GM18508 (cell line): ENCODE measurements at regions not wholly inside any gene's neighbourhood (a gene's known extent, or its start where the extent isn't known, plus 50 kb on each side); places are given as distances from the start of the nearest gene placed in this dataset.
A peak's percentile ranks its signal among the peaks of the same experiment; 100 is the strongest.
"Not testable (repeated sequence)": the region's sequence is repeated elsewhere in the genome, so short reads cannot be mapped to it uniquely, and the experiment has no call there.

Experiments
- ATAC-seq: cut with Tn5 transposase; IDR thresholded peaks from one replicate; pipeline ENCODE4 v1.9.1; 2021; ENCODE audit warnings: moderate number of reproducible peaks; ENCODE audit not compliant: insufficient read depth, unreplicated experiment

DNA sequence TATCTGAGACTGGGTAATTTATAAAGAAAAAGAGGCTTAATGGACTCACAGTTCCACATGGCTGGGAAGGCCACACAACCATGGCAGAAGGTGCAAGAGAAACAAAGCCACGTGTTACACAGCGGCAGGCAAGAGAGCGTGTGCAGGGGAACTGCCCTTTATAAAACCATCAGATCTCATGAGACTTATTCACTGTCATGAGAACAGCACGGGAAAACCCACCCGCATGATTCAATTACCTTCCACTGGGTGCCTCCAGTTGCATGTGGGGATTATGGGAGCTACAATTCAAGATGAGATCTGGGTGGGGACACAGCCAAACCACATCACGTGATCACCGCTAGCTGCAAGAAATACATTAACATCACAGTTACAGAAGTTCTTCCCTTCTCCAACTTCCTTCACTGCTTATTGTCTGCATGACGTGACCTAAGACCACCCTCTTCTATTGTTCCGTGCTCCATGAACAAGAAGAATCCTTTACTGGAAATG is 84.9 kb upstream of the SMARCA2 start:
- ATAC-seq: not testable (repeated sequence)

DNA sequence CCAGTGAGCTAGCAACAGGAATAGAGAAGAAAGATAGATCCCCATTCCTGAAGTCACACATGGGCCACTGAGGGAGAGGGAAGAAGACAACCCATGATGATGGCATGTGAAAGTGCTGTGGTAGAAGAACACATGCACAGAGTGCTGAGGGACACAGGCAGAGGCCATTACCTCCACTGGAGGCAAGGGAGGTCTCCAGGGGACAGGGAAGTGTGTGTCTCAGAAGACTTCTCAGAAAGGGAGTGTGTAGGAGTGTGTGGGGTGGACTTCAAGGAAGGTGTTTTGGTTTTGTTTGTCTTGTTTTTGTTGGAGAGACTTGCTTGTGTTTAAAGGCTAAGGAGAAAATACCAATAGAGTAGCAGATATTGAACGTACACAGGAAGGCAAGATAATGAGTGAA is 77.0 kb upstream of the SMARCA2 start:
- ATAC-seq: no peak

DNA sequence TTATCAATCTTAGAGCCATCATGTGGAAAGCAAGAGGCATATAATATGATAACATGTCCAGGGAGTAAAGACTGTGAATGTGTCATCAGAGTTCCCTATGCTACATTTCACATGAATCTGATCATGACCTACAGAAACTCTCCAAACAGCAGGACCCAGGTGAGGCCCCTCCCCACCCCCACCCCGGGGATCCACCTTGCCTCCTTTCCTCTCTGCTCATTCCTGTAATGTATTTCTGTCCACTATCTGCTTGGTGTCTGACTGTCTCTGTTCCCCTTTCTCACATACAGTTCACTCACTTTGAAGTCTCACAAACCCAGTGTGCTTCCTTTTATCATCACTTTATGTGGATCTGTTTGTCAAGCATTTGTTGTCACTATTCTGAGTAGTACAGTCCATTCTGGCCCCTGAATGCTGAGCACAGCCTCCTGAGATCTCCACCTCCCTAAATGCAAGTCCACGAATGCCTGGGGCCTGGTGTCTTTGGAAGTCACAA is 76.4 kb upstream of the SMARCA2 start:
- peak; percentile 49 for ATAC-seq

DNA sequence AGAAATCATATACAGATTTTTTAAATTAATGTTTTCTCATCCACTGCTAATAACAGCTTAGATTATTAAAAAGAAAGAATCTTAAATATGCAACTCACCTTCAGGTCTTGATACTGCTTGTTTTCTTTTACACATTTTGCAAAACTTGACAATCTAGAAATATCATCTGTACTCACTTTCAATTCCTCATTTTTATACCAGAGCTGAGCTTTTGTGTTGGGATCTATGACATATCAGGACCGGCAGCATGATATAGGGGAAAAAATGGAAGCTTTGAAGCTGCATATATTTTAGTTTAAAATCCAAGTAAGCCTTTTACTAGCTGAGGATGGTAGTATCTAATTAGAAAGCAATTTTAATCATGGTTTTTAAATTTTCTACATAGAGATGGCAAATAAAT is 75.7 kb upstream of the SMARCA2 start:
- no peak for ATAC-seq

- ATAC-seq: peak; percentile 76
Observed at GRCh38 chr9:1939926-1940368, 75.2 kb upstream of the SMARCA2 start.

DNA sequence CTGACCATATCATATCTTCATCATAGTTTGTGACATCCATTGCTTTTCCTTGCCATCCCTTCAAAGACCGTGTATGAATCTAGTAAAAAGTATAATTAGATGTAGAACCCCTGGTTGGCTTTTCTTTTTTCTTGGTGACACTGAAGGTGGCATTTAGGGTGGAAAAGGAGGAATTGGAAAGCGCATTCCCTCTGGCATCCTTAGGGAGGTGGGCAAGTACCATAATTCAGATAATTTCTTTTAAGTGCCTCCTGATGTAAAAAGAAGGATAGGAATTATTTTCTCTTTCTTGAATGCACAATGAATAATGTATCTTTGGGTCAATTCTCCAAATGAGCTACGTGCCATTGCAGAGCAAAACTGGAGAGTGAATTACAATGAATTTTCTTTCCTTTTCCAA is 73.2 kb upstream of the SMARCA2 start:
- no peak for ATAC-seq

DNA sequence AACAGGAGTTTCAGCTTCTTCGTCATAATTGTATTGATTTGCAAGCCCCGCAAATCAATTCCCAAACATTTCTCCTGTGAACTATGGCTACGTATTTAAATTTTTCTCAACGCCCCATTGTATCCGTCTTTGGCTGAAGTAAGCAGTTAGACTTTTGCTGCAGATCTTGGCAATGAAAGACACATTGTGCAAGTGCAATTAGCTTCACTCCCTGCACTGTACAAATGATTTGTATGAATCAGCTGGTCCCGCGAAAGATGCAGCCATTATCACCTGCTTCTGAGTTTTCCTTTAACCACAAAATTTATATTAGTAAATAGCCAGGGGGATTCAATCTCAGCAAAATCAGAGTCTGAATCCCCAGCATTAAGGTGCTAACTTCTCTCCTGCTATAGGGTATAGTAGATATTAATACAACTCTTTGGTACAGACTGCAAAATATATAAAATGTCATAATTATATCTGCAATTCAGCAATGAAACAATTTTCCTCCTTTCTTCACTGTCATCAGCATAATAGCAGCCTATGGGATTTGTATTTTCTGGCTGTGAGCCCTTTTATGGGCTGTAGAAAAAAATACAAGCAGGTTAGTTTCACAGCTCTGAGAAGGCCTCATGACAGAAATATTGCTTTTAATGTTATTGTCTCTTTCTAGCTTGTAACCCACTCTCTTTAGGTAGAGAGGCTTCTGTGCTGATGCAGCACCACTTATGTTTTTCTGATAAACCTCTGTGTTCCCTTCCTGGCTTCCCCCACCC is 68.4 kb upstream of the SMARCA2 start:
- ATAC-seq: no peak

DNA sequence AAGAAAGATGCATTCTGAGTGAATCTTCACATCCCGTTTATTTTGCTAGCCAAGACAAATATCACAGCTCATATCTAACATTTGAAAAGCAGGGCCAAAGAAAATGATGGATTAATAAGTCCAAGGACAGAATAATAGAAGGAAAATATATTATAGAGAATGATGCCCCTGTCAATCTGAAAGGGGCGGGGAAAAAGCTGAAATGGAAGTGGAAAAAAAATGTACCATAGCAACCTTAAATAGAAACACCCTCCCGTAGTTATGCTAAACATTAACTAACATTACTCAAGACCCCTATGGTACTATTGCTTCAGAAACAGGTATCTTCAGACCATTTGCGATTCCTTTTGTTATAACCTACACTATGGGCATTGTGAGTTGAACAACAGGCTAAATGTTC is 67.7 kb upstream of the SMARCA2 start:
- ATAC-seq: no peak

DNA sequence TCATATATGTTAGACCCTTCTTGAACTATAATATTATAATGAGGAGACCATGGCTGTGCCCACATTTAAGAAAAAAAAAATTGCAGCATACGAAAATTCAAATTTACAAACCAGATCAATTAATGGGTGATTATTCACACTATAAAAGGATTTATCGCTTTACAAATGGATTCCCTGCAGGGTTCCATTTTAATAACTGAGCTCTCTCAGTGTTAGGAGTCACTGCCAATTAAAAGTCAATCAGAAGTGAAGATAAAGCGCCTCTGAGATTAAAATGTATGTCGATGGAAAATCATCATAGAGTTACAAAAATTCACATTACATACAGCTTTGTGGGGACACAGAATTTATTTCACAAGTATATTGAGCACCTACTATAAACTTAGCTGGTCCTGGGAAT is 66.6 kb upstream of the SMARCA2 start:
- no peak for ATAC-seq

- ATAC-seq: no peak
Observed at GRCh38 chr9:1951446-1951845, 63.7 kb upstream of the SMARCA2 start.

- no peak for ATAC-seq
Observed at GRCh38 chr9:1952001-1952400, 63.1 kb upstream of the SMARCA2 start.

DNA sequence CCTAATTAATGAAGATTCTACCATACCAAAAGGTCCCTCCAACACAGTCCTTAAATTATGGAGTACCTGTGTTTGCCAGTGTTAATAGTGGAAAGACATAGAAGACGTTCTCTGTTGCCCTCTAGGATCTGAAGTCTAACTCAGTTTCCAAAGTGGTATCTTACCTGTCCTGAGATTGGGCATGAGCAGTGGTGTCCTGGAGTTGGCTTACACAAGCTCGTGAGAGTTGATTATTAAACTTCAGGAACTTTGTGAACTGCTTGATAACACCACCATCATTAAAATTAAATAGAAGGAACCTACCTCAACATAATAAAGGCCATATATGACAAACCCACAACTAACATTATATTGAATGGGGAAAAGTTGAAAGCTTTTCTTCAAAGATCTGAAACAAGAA is 60.9 kb upstream of the SMARCA2 start:
- no peak for ATAC-seq

DNA sequence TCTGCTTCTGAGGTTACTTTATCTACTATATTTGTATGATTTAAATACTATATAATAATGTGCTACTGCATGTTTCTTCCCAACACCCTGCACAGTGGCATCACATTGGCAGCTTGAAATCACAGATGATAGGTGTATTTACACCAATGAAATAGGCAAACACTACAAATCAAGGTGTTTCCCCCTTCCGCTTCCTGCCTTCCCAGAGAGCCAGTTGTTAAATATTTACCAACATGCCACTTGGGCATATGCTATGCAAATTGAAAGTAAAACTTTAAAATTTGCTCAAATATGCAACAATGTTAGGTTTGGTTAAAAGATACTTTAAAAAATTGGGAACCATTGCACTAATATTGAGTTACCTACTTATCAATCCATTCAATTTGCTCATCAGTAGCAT is 58.2 kb upstream of the SMARCA2 start:
- ATAC-seq: no peak

GRCh38 chr9:1957856-1958255 is 57.3 kb upstream of the SMARCA2 start:
- ATAC-seq: no peak

DNA sequence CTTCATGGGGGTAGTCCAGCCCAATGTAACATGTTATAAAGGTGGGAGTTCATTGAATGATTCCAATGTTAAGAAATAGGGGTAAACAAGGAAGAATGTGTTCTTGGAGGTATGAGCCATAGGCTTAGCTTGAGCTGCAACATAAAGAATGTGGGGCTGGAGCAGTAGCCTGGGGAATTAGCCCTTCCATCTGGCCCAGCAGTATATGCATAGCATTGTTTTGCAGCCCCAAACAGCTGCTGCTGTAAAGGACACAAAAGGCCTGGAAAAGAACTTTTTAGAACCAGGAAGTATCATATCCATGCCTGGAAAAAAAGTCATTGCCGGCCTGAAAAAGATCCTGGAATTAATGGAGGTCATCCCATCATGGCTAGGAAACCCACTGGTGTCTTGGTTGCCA is 55.8 kb upstream of the SMARCA2 start:
- ATAC-seq: no peak

- no peak for ATAC-seq
Observed at GRCh38 chr9:1960342-1961042, 54.7 kb upstream of the SMARCA2 start.

DNA sequence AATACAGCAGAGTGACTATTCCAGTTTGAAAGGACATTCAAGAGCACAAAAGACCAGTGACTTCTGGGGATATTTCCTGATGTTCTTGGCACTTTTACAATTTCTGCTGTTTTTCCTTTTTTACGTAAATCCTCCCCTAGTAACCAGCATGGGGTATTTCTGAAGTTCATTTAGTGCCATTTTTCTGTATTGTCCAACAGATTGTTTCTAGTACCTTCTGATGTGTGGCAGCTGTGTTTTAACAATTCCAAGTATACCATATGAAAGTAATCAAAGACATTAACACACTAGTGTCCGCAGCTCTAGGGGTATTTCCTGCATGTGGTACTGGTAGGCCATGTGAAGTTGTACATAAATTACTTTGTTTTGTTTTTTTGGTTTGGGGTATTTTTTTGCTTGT is 53.0 kb upstream of the SMARCA2 start:
- ATAC-seq: no peak

DNA sequence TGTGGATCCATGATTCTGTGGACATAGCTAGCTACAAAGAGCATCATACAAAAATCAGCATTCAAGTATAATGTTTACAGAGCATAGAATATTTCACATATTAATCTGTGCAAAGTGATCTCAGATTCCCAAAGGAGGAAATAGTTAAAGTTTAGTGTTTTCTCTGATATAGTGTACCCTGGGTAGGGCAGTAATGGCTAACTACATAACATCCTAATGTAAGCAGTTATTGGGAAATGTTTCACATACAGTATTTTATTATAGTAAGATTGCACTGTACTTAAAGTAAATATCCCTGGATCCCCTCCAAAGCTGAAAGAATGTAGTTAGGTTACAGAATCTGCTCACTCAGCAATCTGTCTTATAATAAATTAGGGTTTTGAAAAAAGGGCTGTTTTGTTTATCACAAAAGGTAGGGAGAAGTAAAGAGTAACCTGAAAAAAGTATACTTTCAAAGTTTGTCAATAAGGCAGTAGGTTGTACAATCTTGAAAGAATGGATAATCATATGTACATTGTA is 52.5 kb upstream of the SMARCA2 start:
- ATAC-seq: no peak

DNA sequence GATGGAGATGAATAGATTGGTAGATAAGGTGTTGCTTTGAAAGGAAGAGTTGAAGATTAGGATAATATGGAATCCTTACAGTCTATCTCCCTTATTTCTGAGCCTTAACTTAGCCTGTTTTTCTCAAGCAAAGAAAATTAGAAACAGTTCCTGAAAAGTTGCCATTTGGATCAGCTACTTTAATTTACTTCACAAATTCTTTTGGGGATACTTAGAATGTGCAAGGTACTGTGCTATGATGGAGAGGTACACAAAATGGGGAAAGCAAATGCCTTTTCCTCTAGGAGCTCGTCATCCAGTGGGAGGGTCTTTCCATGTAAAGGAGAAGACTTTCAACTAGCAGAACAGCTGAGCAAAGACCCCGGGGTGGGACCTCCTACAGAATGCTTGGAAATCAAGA is 51.1 kb upstream of the SMARCA2 start:
- ATAC-seq: no peak
